GM19324 (cell line): ENCODE measurements at regions not wholly inside any gene's neighbourhood (a gene's known extent, or its start where the extent isn't known, plus 50 kb on each side); places are given as distances from the start of the nearest gene placed in this dataset.
"Not testable (repeated sequence)": the region's sequence is repeated elsewhere in the genome, so short reads cannot be mapped to it uniquely, and the experiment has no call there.

ENCODE experiments used
- ATAC-seq: cut with Tn5 transposase; IDR thresholded peaks from one replicate; pipeline ENCODE4 v1.9.1; 2021; ENCODE audit warnings: mild to moderate bottlenecking, moderate library complexity; ENCODE audit not compliant: unreplicated experiment, low FRiP score

GRCh38 chr5:159673538-159673937, 242.7 kb upstream of the ADRA1B start:
- no peak for ATAC-seq

DNA sequence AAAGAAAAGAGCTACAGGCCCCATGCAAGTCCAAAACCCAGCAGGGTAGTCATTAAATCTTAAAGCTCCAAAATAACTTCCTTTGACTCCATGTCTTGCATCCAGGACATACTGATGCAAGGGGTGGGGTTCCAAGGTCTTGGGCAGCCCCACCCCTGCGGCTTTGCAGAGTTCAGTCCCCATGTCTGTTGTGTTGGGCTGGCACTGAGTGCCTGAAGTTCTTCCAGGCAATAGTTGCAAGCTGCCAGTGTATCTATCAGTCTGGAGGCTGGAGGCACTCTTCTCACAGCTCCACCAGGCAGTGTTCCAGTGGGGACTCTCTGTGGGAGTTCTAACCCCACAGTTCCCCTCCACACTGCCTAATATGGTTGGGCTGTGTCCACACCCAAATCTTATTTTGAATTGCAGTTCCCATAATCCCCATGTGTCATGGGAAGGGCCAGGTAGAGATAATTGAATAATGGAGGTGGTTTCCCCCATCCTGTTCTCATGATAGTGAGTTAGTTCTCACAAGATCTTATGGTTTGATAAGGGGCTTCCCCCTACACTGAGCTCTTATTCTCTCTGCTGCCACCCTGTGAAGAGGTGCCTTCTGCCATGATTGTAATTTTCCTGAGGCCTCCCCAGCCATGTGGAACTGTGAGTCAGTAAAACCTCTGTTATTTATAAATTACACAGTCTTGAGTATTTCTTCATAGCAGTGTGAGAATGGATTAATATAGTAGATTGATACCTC, 237.5 kb upstream of the ADRA1B start:
- ATAC-seq = no peak

- no peak for ATAC-seq
These were observed 236.2 kb upstream of the ADRA1B start for GRCh38 chr5:159680095-159680494.

DNA sequence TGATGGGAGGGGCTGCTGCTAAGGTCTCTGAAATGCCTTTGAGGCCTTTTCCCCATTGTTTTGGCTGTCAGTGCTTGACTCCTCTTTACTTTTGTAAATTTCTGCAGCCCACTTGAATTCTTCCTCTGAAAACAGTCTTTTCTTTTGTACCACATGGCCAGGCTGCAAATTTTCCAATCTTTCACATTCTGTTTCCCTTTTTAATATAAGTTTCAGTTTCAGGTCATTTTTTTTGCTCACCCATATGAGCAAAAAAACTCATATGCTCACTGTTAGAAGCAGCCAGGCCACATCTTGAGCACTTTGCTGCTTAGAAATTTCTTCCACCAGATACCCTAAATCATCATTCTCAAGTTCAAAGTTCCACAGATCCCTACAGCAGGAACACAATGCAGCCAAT, 234.6 kb upstream of the ADRA1B start:
- no peak for ATAC-seq

GRCh38 chr5:159682623-159683022, 233.7 kb upstream of the ADRA1B start:
- ATAC-seq = no peak

DNA sequence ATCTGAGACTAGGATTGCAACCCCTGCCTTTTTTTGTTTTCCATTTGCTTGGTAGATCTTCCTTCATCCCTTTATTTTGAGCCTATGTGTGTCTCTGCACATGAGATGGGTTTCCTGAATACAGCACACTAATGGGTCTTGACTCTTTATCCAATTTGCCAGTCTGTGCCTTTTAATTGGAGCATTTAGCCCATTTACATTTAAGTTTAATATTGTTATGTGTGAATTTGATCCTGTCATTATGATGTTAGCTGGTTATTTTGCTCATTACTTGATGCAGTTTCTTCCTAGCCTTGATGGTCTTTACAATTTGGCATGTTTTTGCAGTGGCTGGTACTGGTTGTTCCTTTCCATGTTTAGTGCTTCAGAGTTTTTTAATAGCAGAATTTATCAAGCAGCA, 228.4 kb upstream of the ADRA1B start:
- ATAC-seq = not testable (repeated sequence)

DNA sequence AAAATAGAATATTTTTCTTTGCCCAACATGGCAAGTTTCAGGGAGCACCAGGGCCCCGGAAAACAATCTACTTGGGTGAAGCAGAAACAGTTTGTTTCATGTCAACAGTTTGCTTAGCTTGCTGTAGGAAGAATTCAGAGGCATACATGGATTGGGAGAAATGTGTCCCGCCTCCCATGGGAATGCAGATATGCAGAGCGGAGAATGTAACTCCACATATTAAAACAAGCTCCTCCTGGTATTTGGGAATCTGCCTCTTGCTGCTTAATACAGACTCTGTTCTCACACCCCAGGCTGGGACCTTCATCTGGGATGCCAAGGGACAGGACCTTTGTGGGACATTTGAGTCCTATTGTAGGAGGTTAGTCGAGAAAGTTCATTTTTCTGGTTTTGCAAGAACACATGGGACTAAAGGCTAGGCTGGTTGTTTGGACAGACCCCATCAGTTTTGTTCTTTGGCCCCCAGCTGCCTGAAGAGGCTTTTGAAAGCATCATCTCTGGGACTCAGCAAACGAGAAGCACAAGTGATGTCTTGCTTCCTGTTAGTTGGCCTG, 220.5 kb upstream of the ADRA1B start:
- no peak for ATAC-seq

DNA sequence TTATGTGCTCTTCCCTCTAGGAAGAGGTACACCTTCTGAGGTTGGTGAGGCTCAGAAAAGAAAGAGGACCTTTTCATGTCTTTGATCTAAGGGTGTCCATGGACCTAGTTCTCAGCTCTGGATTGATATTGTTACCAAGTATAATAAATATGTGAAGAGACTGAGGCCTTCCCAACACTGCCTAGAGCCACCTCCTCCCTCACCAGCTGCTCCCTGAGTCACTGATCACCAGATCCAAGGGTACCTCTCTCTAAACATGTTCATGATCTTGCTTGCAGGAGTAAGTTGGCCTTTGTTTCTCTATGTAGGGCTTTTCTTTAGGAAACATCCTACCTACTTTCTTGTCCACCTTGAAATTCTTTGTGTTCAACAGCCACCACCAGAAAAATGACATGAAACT, 218.8 kb upstream of the ADRA1B start:
- no peak for ATAC-seq

DNA sequence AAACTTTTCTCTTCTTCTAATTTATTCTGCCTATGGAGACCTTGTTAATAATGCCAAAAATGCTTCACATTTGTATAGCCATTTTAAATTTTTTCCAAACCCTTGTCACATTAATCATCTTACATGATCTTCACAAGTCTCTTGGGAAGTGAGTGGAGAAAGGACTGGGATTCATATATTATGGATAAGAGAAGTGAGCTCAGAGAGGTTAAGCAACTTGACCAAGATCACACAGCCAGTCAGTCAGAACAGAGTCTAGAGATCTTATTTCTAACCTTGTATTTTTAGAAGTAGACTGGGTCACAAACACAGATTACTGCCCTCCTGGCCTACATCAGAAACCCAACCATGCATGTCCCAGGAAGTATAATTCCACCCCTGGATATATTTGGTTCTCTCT, 218.0 kb upstream of the ADRA1B start:
- no peak for ATAC-seq

GRCh38 chr5:159700016-159700415, 216.3 kb upstream of the ADRA1B start:
- ATAC-seq = no peak

GRCh38 chr5:159702301-159702700, 214.0 kb upstream of the ADRA1B start:
- ATAC-seq = no peak

DNA sequence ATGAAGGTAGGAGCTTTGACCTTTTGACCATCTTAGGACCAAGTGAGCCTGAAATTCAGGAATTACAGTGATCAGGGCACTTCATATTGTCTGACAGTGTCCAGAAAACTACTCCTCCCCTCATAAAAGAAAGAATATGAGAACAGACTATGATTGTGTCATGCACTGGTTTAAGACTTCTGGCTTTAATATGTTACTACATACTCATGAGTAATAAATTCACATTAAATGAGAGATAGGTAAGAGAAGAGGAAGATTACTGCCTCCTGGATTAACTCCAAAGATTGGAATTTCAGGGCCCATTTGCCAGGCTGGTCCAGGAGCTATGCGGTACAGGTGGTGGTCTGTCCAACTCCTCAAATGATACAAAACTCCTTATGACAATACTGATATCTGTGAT, 213.5 kb upstream of the ADRA1B start:
- no peak for ATAC-seq

GRCh38 chr5:159704160-159704559, 212.1 kb upstream of the ADRA1B start:
- ATAC-seq = no peak

GRCh38 chr5:159705948-159706347, 210.3 kb upstream of the ADRA1B start:
- no peak for ATAC-seq

DNA sequence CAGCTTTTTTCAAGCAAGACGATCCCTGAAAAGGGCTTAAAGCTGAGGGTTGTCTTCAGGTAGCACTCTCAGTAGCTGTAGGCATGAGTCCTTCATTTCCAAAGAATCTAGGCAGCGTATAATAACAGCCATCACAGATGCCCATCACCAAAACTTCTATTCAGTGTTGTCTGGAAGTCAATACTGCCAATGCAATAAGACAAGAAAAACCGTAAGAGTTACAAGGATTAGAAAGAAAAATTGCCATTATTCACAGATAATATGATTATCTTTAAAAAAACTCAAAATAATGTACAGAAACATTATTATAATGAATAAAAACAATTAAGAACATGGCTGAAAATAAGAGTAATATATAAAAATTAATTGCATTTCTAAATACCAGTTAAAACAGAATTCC, 208.2 kb upstream of the ADRA1B start:
- ATAC-seq = no peak

DNA sequence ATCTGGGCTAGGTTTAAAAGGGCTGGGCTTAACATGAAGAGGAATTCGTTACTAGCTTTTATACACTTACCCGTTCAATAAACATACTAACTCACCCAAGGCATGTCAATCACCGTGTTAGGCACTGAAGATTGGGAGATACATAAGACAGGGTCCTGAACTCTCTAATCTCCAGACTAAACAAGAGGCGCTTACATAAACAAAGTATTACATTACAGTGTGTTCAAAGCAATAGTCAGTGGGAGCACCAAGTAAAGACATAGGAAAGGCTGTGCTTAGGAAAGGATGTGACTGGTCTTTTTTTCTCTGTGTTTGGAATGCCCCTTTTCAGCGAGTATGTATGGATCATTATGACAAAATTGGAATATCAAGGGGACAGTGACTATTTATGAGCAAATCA, 203.6 kb upstream of the ADRA1B start:
- ATAC-seq = no peak

DNA sequence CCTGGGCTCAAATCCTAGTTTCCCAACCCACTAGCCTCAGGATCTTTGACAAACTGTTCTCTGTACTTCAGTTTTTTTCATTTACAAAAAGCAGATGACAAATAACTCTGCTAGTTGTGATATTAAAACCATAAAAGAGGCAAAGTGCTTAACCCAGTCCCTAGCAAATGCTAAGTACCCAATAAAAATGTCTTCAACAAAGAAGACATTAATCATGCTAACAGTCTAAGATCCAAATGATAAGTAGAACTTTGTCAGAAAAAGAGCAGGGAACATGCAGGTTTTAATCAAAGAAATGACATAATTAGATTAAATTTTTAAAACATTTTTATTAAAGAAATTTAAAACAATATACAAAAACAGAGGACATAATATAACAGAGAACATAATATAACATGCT, 203.0 kb upstream of the ADRA1B start:
- no peak for ATAC-seq

DNA sequence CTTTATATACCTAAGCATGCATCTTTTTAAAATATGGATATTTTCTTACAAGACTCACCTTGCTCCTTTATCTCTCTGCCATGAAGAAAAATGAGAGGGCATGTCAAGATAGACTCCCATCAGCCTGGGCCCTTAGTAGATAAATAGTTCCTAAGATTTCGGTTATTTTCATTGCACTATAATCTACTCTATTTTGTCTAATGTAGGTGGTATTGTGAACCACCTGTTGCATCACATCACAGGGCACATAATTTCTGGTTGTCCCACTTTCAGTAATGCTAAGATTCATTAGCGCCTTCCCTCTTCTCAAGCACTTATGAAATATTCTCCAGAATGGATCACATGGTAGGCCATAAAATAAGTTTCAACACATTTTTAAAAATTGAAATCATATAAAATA, 202.5 kb upstream of the ADRA1B start:
- ATAC-seq = no peak

GRCh38 chr5:159725475-159725874, 190.8 kb upstream of the ADRA1B start:
- ATAC-seq = no peak

- ATAC-seq = no peak
These were observed 189.1 kb upstream of the ADRA1B start for GRCh38 chr5:159727167-159727566.

- no peak for ATAC-seq
These were observed 186.0 kb upstream of the ADRA1B start for GRCh38 chr5:159730285-159730684.

DNA sequence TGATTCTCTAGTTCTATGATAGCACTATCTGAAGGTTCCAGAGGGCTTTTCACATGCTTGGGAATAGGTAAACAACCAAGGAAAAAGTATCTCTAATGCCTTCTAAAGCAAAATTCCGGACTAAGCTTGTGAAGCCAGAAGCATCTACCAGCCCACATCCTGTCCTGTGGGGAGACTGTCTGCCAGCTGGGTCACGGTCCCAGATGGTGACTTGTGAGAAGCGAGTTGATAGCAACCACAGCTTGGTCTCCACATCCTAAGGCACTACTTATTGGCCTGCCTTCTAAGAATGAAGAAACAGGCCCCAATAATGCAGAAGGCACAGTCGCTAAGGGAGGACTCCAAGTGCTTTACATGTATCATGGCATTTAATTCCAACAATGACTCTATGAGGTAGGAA, 184.1 kb upstream of the ADRA1B start:
- ATAC-seq = no peak

GRCh38 chr5:159734366-159734765, 181.9 kb upstream of the ADRA1B start:
- no peak for ATAC-seq
